H1 (cell line): ENCODE measurements at regions not wholly inside any gene's neighbourhood (a gene's known extent, or its start where the extent isn't known, plus 50 kb on each side); places are given as distances from the start of the nearest gene placed in this dataset.
A peak's percentile ranks its signal among the peaks of the same experiment; 100 is the strongest.

Experiments
- CTCF ChIA-PET: fragments of 300-600 bp; sonication (Branson Sonifier 250); formaldehyde crosslinking; loops from one replicate; lab custom pipeline; 2021; ENCODE audit not compliant: partially characterized antibody; lab: Charles Lee
- POLR2A ChIA-PET: fragments of 300-600 bp; sonication (Branson Sonifier 250); formaldehyde crosslinking; loops from one replicate; lab custom pipeline; 2021; ENCODE audit warnings: inconsistent platforms; ENCODE audit not compliant: partially characterized antibody; lab: Charles Lee
- DNase-seq, 2 experiments: peaks; one replicate each; pipeline versions ENCODE4 v3.0.0 to v3.0.0-alpha.2; 2010 to 2022; ENCODE audit warnings: low spot score in 2 of 2, low read depth in 1 of 2, mixed read lengths in 1 of 2
- FAIRE-seq: peaks from 2 replicates; lab custom pipeline; 2011; peaks lifted over from hg19 to GRCh38; lab: Jason Lieb, UNC
- H2AFZ ChIP-seq: 2 replicates; pipeline ENCODE4 v1.8.1; 2012; ENCODE audit warnings: low read length, inconsistent platforms
- H2AK5ac ChIP-seq: 2 replicates; pipeline ENCODE4 v1.6.1; 2013; ENCODE audit warnings: low read depth, low read length
- H2BK120ac ChIP-seq: replicated peaks from 2 replicates; pipeline ENCODE3; 2013; ENCODE audit warnings: low read depth, low read length, inconsistent platforms
- H2BK12ac ChIP-seq: 2 replicates; pipeline ENCODE4 v1.6.1; 2013; ENCODE audit warnings: low read depth, low read length
- H2BK15ac ChIP-seq: 2 replicates; pipeline ENCODE4 v1.6.1; 2013; ENCODE audit warnings: low read length
- H2BK20ac ChIP-seq: 2 replicates; pipeline ENCODE4 v1.6.1; 2013; ENCODE audit warnings: low read length
- H2BK5ac ChIP-seq: 2 replicates; pipeline ENCODE4 v1.6.1; 2013; ENCODE audit warnings: low read depth, low read length
- H3K14ac ChIP-seq: 2 replicates; pipeline ENCODE4 v1.6.1; 2013; ENCODE audit warnings: inconsistent platforms; ENCODE audit not compliant: insufficient read length
- H3K18ac ChIP-seq: 2 replicates; pipeline ENCODE4 v1.6.1; 2013; ENCODE audit warnings: low read length; ENCODE audit errors: extremely low read depth
- H3K23ac ChIP-seq: 2 replicates; pipeline ENCODE4 v1.6.1; 2013; ENCODE audit warnings: inconsistent platforms; ENCODE audit not compliant: insufficient read length
- H3K23me2 ChIP-seq: 2 replicates; pipeline ENCODE4 v1.6.1; 2013; ENCODE audit warnings: low read depth, low read length
- H3K27ac ChIP-seq: 2 replicates; pipeline ENCODE4 v1.6.1; 2011; ENCODE audit warnings: low read depth, low read length, inconsistent platforms
- H3K27me3 ChIP-seq, 4 experiments: replicated peaks in 1 of 4; 1 replicate in 1 of 4; 2 replicates in 3 of 4; pipeline versions ENCODE4 v1.6.1 to v1.8.1; 2011 to 2013; ENCODE audit warnings: low read length in 3 of 4, mild to moderate bottlenecking in 3 of 4, inconsistent platforms in 2 of 4, mixed read lengths in 2 of 4, moderate library complexity in 1 of 4; ENCODE audit not compliant: control insufficient read depth in 3 of 4, insufficient read depth in 3 of 4; ENCODE audit errors: extremely low read depth in 1 of 4
- H3K36me3 ChIP-seq, 4 experiments: 2 replicates each; pipeline versions ENCODE4 v1.6.1 to v1.8.1; 2011 to 2013; ENCODE audit warnings: mild to moderate bottlenecking in 4 of 4, low read length in 3 of 4, moderate library complexity in 2 of 4, control low read depth in 1 of 4, inconsistent platforms in 1 of 4; ENCODE audit not compliant: insufficient read depth in 4 of 4, control insufficient read depth in 2 of 4
- H3K4ac ChIP-seq: replicated peaks from 2 replicates; pipeline ENCODE3; 2013; ENCODE audit warnings: low read length, low read depth, mixed read lengths, inconsistent platforms; ENCODE audit not compliant: insufficient read length
- H3K4me1 ChIP-seq, 4 experiments: replicated peaks in 1 of 4; 1 replicate in 1 of 4; 2 replicates in 3 of 4; pipeline versions ENCODE4 v1.6.1 to v1.8.1; 2011 to 2013; ENCODE audit warnings: low read length in 3 of 4, inconsistent platforms in 2 of 4, mixed read lengths in 1 of 4; ENCODE audit not compliant: insufficient read depth in 4 of 4, control insufficient read depth in 3 of 4
- H3K4me2 ChIP-seq, 2 experiments: 2 replicates each; pipeline versions ENCODE4 v1.6.1 to v1.8.1; 2011 to 2013; ENCODE audit warnings: low read depth in 2 of 2, low read length in 2 of 2, control low read depth in 1 of 2, inconsistent platforms in 1 of 2, mild to moderate bottlenecking in 1 of 2; ENCODE audit not compliant: insufficient read depth in 1 of 2
- H3K4me3 ChIP-seq, 4 experiments: fragments of 200-600, 300-600 bp in 1 of 4; sonication (generic), shearing (Covaris generic), sonication (Bioruptor Twin) in 1 of 4; 2 replicates each; pipeline versions ENCODE4 v1.5.1 to v1.8.1; 2011 to 2016; ENCODE audit warnings: low read length in 4 of 4, low read depth in 3 of 4, control low read depth in 2 of 4, inconsistent platforms in 2 of 4, mild to moderate bottlenecking in 2 of 4, mixed read lengths in 1 of 4, moderate library complexity in 1 of 4; ENCODE audit not compliant: insufficient read depth in 2 of 4; ENCODE audit errors: extremely low read depth in 1 of 4
- H3K56ac ChIP-seq: replicated peaks from 2 replicates; pipeline ENCODE3; 2013; ENCODE audit warnings: low read depth, mild to moderate bottlenecking, mixed read lengths, low read length, inconsistent platforms; ENCODE audit not compliant: insufficient read length
- H3K79me1 ChIP-seq: 2 replicates; pipeline ENCODE4 v1.6.1; 2013; ENCODE audit warnings: low read depth, low read length, control low read depth
- H3K79me2 ChIP-seq, 2 experiments: 2 replicates each; pipeline versions ENCODE4 v1.6.1 to v1.8.1; 2012 to 2013; ENCODE audit warnings: low read length in 2 of 2, mild to moderate bottlenecking in 2 of 2, inconsistent platforms in 1 of 2; ENCODE audit not compliant: insufficient read depth in 2 of 2, control insufficient read depth in 1 of 2
- H3K9ac ChIP-seq, 4 experiments: replicated peaks in 1 of 4; 1 replicate in 1 of 4; 2 replicates in 3 of 4; pipeline versions ENCODE4 v1.6.1 to v1.8.1; 2011 to 2013; ENCODE audit warnings: low read depth in 3 of 4, low read length in 3 of 4, control low read depth in 2 of 4, mild to moderate bottlenecking in 2 of 4, moderate library complexity in 2 of 4, inconsistent platforms in 1 of 4; ENCODE audit errors: extremely low read depth in 1 of 4
- H3K9me3 ChIP-seq, 2 experiments: 2 replicates each; pipeline versions ENCODE4 v1.6.1 to v1.8.1; 2012 to 2013; ENCODE audit warnings: mild to moderate bottlenecking in 2 of 2, moderate library complexity in 2 of 2, control low read depth in 1 of 2, inconsistent platforms in 1 of 2, low read depth in 1 of 2, low read length in 1 of 2, mixed read lengths in 1 of 2; ENCODE audit not compliant: insufficient read depth in 2 of 2
- H4K20me1 ChIP-seq, 2 experiments: replicated peaks in 1 of 2; 2 replicates each; pipeline versions ENCODE3 to v1.8.1; 2011 to 2013; ENCODE audit warnings: inconsistent platforms in 2 of 2, low read length in 2 of 2, mild to moderate bottlenecking in 1 of 2; ENCODE audit not compliant: insufficient read depth in 2 of 2, control insufficient read depth in 1 of 2
- H4K5ac ChIP-seq: 2 replicates; pipeline ENCODE4 v1.6.1; 2013; ENCODE audit warnings: low read length, low read depth, mixed read lengths, inconsistent platforms; ENCODE audit not compliant: insufficient read length
- H4K8ac ChIP-seq: 2 replicates; pipeline ENCODE4 v1.8.0; 2013; ENCODE audit warnings: mild to moderate bottlenecking, moderate library complexity, low read length, inconsistent platforms; ENCODE audit not compliant: insufficient read depth; ENCODE audit errors: extremely low read depth
- H4K91ac ChIP-seq: replicated peaks from 2 replicates; pipeline ENCODE3; 2013; ENCODE audit warnings: low read length, mixed read lengths, inconsistent platforms; ENCODE audit not compliant: insufficient read length
- ASH2L ChIP-seq: fragments of 200-600, 300-600 bp; sonication (generic); IDR thresholded peaks from one replicate; pipeline ENCODE4 v1.7.1; 2017; ENCODE audit warnings: low read length
- CBX8 ChIP-seq: fragments of 300-800, 300-1000 bp; sonication (generic); IDR thresholded peaks from 2 replicates; pipeline ENCODE4 v1.7.1; 2016; ENCODE audit warnings: low read depth, low read length, borderline replicate concordance
- EGR1 ChIP-seq: IDR thresholded peaks from 2 replicates; pipeline ENCODE4 v1.6.1; 2011; ENCODE audit warnings: low read depth, low read length, borderline replicate concordance
- EZH2 ChIP-seq: fragments of 200-600 bp; sonication (generic); IDR thresholded peaks from 2 replicates; pipeline ENCODE4 v1.7.1; 2012; ENCODE audit warnings: low read depth, mild to moderate bottlenecking, moderate library complexity, low read length, inconsistent platforms; ENCODE audit not compliant: severe bottlenecking
- GTF2F1 ChIP-seq: IDR thresholded peaks from 2 replicates; pipeline ENCODE4 v1.6.1; 2012; ENCODE audit warnings: low read depth, low read length, improper control_type of control experiment, borderline replicate concordance
- MAFK ChIP-seq: IDR thresholded peaks from 2 replicates; pipeline ENCODE4 v1.6.1; 2012; ENCODE audit warnings: low read depth, mild to moderate bottlenecking, improper control_type of control experiment, low read length
- POU5F1 ChIP-seq: IDR thresholded peaks from 2 replicates; pipeline ENCODE4 v1.6.1; 2011; ENCODE audit warnings: low read depth, mild to moderate bottlenecking, low read length, moderate library complexity
- RXRA ChIP-seq: IDR thresholded peaks from 2 replicates; pipeline ENCODE4 v1.6.1; 2011; ENCODE audit warnings: low read depth, mild to moderate bottlenecking, low read length, moderate library complexity; ENCODE audit not compliant: insufficient read depth
- SIRT6 ChIP-seq: IDR thresholded peaks from one replicate; pipeline ENCODE4 v1.7.1; 2012; ENCODE audit warnings: low read length, inconsistent platforms
- SIX5 ChIP-seq: IDR thresholded peaks from 2 replicates; pipeline ENCODE4 v1.6.1; 2011; ENCODE audit warnings: mild to moderate bottlenecking, low read depth, low read length
- SP1 ChIP-seq: IDR thresholded peaks from 2 replicates; pipeline ENCODE4 v1.6.1; 2011; ENCODE audit warnings: low read depth, low read length
- TBP ChIP-seq: IDR thresholded peaks from 2 replicates; pipeline ENCODE4 v1.6.1; 2011; ENCODE audit warnings: low read depth, low read length, improper control_type of control experiment
- WGBS, 2 experiments: shearing (Covaris generic) in 1 of 2; methylation state at CpG; one replicate each; pipeline versions ENCODE4 v1.1.6 to v1.1.7; 2013 to 2015; ENCODE audit warnings: low lambda C conversion rate in 2 of 2, mixed read lengths in 2 of 2, inconsistent platforms in 1 of 2, low coverage in 1 of 2, missing lambda C conversion rate in 1 of 2; ENCODE audit not compliant: insufficient replicate concordance in 2 of 2, insufficient coverage in 1 of 2, insufficient read length in 1 of 2; ENCODE audit errors: extremely low coverage in 1 of 2, missing lambda C conversion rate in 1 of 2; 5-methylcytosine and 5-hydroxymethylcytosine counted together
- TF ChIP-seq, protein P1 (sequence below), 3 experiments: IDR thresholded peaks; 1 replicate in 2 of 3; 2 replicates in 1 of 3; pipeline versions ENCODE4 v1.5.1 to v1.6.1; 2011; ENCODE audit warnings: low read length in 3 of 3, mild to moderate bottlenecking in 3 of 3, inconsistent platforms in 2 of 3, low read depth in 1 of 3, moderate library complexity in 1 of 3; ENCODE audit not compliant: insufficient read depth in 1 of 3; ENCODE audit errors: control extremely low read depth in 1 of 3

DNA sequence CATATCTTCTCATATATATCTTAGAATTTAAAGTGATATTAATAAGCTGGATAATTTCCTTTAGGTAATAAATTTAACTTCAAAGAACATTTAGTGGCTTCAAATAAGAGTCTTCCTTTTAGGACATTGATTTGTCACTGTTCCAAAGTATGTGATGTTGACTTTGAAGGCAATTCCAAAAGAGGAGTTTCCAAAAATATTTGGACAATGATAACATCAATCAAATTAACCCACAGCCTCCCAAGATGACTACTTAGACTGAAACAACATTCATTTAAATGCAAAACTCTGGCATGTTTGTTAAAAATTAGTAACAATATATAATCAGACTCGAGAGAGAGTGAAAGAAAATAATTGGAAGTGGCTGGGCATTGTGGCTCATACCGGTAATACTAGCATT is 211.1 kb downstream of the OGFRL1 start:
- no peak overlapping the region for H4K5ac ChIP-seq
- H3K56ac ChIP-seq, result no peak overlapping the region
- no peak overlapping the region for H3K23ac ChIP-seq
- H2AK5ac ChIP-seq, result no peak overlapping the region
- no peak for FAIRE-seq
- H3K79me2 ChIP-seq, result no peaks in the 10 kb centered on the region
- no peak overlapping the region for H3K9ac ChIP-seq
- H3K27me3 ChIP-seq, result no peaks in the 10 kb centered on the region
- no peaks in the 10 kb centered on the region for H3K9me3 ChIP-seq
- H3K4me2 ChIP-seq, result no peak overlapping the region
- H3K4ac ChIP-seq, result no peak overlapping the region
- H3K14ac ChIP-seq, result no peak overlapping the region
- H3K79me1 ChIP-seq, result no peaks in the 10 kb centered on the region
- peaks cover 0 to 2% of the 10 kb centered on the region in 2 experiments for H4K20me1 ChIP-seq
- H3K36me3 ChIP-seq, result no peaks in the 10 kb centered on the region
- H3K4me1 ChIP-seq, result no peaks in the 10 kb centered on the region
- no peak overlapping the region for H2BK15ac ChIP-seq
- 0 out of 2 replicates have a peak overlapping the region, but pooled peaks have one; percentile 5 for H2AFZ ChIP-seq
- no peak overlapping the region for H2BK5ac ChIP-seq
- no peak overlapping the region for H4K91ac ChIP-seq
- no peak overlapping the region for H2BK120ac ChIP-seq
- WGBS, 2 experiments, result 83% methylated on average over 2 of the region's 2 CpGs; no CpG with 5 or more reads in 1 of the 2 experiments
- POLR2A ChIA-PET, result no interaction called here
- DNase-seq, result no peak
- H3K23me2 ChIP-seq, result no peaks in the 10 kb centered on the region
- H4K8ac ChIP-seq, result no peak overlapping the region
- H2BK20ac ChIP-seq, result no peak overlapping the region
- no peak overlapping the region for H2BK12ac ChIP-seq
- CTCF ChIA-PET, result interaction anchor here (0.7 to 1.6 kb wide), 2 partner anchors 18 to 1119 kb away, joined by 3 read pairs; no protein-coding TSS in a partner anchor
- H3K18ac ChIP-seq, result no peak overlapping the region
- H3K27ac ChIP-seq, result no peak overlapping the region
- H3K4me3 ChIP-seq, result no peak overlapping the region
- TF ChIP-seq SIRT6 (no peak), EGR1 (no peak), ASH2L (no peak), GTF2F1 (no peak), POU5F1 (no peak), MAFK (no peak), SP1 (no peak), RXRA (no peak), EZH2 (no peak), TBP (no peak), CBX8 (no peak), SIX5 (no peak)
- TF ChIP-seq, protein P1, sequence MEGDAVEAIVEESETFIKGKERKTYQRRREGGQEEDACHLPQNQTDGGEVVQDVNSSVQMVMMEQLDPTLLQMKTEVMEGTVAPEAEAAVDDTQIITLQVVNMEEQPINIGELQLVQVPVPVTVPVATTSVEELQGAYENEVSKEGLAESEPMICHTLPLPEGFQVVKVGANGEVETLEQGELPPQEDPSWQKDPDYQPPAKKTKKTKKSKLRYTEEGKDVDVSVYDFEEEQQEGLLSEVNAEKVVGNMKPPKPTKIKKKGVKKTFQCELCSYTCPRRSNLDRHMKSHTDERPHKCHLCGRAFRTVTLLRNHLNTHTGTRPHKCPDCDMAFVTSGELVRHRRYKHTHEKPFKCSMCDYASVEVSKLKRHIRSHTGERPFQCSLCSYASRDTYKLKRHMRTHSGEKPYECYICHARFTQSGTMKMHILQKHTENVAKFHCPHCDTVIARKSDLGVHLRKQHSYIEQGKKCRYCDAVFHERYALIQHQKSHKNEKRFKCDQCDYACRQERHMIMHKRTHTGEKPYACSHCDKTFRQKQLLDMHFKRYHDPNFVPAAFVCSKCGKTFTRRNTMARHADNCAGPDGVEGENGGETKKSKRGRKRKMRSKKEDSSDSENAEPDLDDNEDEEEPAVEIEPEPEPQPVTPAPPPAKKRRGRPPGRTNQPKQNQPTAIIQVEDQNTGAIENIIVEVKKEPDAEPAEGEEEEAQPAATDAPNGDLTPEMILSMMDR (IDR thresholded peaks at IDR 0.05; ENCODE audit: control extremely low read depth in 1 of 3, insufficient read depth in 1 of 3, low read depth in 1 of 3, low read length in 3 of 3), result no peak
